ENCODE measurements at regions not wholly inside any gene's neighbourhood (a gene's known extent, or its start where the extent isn't known, plus 50 kb on each side); places are given as distances from the start of the nearest gene placed in this dataset.

DNA sequence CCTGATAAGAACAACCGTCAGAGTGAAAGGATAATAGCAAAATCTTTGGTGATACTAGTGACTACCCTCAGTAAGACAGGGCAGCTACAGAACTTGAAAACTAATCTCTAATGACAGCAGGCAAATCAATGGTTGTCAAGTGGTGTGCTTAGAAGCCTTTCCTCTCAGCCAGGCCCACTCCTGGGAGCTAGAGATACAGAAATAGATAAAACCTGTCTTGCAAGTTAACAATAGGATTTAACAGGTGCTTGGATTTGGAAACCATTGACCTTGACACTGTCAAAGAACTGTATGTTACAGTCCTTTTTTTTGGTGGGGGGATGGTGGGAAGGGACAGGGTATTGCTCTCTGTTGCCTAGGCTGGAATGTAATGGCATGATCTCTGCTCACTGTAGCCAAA lies 118.6 kb downstream of the BASP1 start:
- TF ChIP-seq, protein P1, sequence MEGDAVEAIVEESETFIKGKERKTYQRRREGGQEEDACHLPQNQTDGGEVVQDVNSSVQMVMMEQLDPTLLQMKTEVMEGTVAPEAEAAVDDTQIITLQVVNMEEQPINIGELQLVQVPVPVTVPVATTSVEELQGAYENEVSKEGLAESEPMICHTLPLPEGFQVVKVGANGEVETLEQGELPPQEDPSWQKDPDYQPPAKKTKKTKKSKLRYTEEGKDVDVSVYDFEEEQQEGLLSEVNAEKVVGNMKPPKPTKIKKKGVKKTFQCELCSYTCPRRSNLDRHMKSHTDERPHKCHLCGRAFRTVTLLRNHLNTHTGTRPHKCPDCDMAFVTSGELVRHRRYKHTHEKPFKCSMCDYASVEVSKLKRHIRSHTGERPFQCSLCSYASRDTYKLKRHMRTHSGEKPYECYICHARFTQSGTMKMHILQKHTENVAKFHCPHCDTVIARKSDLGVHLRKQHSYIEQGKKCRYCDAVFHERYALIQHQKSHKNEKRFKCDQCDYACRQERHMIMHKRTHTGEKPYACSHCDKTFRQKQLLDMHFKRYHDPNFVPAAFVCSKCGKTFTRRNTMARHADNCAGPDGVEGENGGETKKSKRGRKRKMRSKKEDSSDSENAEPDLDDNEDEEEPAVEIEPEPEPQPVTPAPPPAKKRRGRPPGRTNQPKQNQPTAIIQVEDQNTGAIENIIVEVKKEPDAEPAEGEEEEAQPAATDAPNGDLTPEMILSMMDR (IDR thresholded peaks at IDR 0.05): no peak
- no peak for TF ChIP-seq POLR2A (IDR thresholded peaks at IDR 0.05)
